ENCODE measurements at regions not wholly inside any gene's neighbourhood (a gene's known extent, or its start where the extent isn't known, plus 50 kb on each side); places are given as distances from the start of the nearest gene placed in this dataset.
"Not testable (repeated sequence)": the region's sequence is repeated elsewhere in the genome, so short reads cannot be mapped to it uniquely, and the experiment has no call there.

GRCh38 chr2:76251342-76251741, 540.6 kb upstream of the GCFC2 start:
- DNase-seq: no peak

- DNase-seq: no peak
These were observed 536.3 kb upstream of the GCFC2 start for GRCh38 chr2:76247006-76247405.

GRCh38 chr2:76211991-76212985, 501.6 kb upstream of the GCFC2 start:
- no peak for DNase-seq

- DNase-seq: no peak
These were observed 499.8 kb upstream of the GCFC2 start for GRCh38 chr2:76210551-76210950.

GRCh38 chr2:76204048-76204447, 493.3 kb upstream of the GCFC2 start:
- DNase-seq: no peak

- DNase-seq: no peak
These were observed 492.2 kb upstream of the GCFC2 start for GRCh38 chr2:76202866-76203265.

GRCh38 chr2:76197842-76198448, 487.2 kb upstream of the GCFC2 start:
- DNase-seq: no peak

GRCh38 chr2:76197428-76197827, 486.7 kb upstream of the GCFC2 start:
- DNase-seq: no peak

GRCh38 chr2:76194031-76194775, 483.5 kb upstream of the GCFC2 start:
- DNase-seq: no peak

GRCh38 chr2:76193089-76193488, 482.4 kb upstream of the GCFC2 start:
- no peak for DNase-seq

- no peak for DNase-seq
These were observed 477.8 kb upstream of the GCFC2 start for GRCh38 chr2:76188334-76189008.

GRCh38 chr2:76187415-76187814, 476.7 kb upstream of the GCFC2 start:
- no peak for DNase-seq

GRCh38 chr2:76180676-76181075, 470.0 kb upstream of the GCFC2 start:
- DNase-seq: no peak

GRCh38 chr2:76178610-76179009, 467.9 kb upstream of the GCFC2 start:
- no peak for DNase-seq

GRCh38 chr2:76175295-76175694, 464.6 kb upstream of the GCFC2 start:
- DNase-seq: no peak

GRCh38 chr2:76174505-76174904, 463.8 kb upstream of the GCFC2 start:
- no peak for DNase-seq

GRCh38 chr2:76173206-76173605, 462.5 kb upstream of the GCFC2 start:
- not testable (repeated sequence) for DNase-seq

- DNase-seq: not testable (repeated sequence)
These were observed 461.5 kb upstream of the GCFC2 start for GRCh38 chr2:76172154-76172595.

GRCh38 chr2:76170856-76171255, 460.1 kb upstream of the GCFC2 start:
- DNase-seq: no peak

- DNase-seq: no peak
These were observed 459.3 kb upstream of the GCFC2 start for GRCh38 chr2:76170009-76170384.

GRCh38 chr2:76169276-76170008, 458.7 kb upstream of the GCFC2 start:
- DNase-seq: no peak

GRCh38 chr2:76163860-76164259, 453.1 kb upstream of the GCFC2 start:
- no peak for DNase-seq
